ENCODE measurements at regions not wholly inside any gene's neighbourhood (a gene's known extent, or its start where the extent isn't known, plus 50 kb on each side); places are given as distances from the start of the nearest gene placed in this dataset.

DNA sequence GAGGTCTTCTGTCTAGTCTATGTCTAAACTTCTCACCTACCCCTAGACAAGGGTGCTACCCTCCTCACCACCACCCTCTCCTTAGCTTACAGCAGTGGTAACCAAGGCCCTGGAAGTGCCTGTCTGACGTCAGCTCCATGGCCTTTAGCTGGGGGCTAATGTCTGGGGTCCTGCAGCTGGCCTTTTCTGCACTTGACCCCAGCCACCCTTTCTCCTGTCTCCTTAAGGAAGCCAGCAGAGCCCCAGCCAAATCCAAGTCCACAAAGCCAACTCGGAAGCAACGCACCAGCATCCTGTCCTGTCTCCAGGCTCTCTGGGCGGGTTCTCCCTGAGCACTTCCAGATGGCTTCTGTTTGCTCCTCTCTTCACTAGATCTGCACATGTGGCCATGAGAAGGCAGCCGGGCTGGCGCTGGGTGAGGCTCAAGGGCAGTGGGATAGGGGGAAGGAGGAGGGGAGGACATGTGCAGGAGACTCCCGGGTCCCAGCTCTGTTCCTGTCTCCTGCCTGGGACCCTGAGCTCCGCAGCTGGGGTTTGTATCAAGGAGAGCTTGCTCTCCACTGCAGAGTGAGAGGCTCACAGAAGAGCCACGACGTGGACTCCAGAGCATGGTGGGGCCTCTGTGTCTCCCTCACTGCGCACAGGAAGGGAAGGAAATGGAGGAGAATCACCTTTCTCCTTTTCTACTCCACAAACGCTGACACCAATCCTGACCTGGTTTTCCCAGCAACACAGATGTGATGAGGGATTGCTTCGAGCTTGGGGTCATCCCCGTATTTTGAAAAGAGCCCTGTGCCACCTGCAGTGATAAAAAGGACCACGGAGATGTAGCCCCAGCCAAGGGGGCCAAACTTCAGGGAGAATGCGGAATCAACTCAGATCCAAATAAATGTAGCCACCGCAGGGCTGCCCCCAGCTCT, 204.2 kb downstream of the USP12 start:
- no peak for DNase-seq (ENCODE audit: low spot score)
- Mint-ChIP-seq H3K27me3 (ENCODE audit: insufficient read depth) (peaks cover 4% of the 10 kb centered on the region), H3K27ac (no peak overlapping the region), H3K9me3 (no peaks in the 10 kb centered on the region), H3K36me3 (ENCODE audit: low read depth) (no peaks in the 10 kb centered on the region), H3K4me3 (no peak overlapping the region), H3K4me1 (ENCODE audit: low read depth) (peaks cover 3% of the 10 kb centered on the region)
- intact Hi-C loops (cut with micrococcal nuclease), result no loop called here

DNA sequence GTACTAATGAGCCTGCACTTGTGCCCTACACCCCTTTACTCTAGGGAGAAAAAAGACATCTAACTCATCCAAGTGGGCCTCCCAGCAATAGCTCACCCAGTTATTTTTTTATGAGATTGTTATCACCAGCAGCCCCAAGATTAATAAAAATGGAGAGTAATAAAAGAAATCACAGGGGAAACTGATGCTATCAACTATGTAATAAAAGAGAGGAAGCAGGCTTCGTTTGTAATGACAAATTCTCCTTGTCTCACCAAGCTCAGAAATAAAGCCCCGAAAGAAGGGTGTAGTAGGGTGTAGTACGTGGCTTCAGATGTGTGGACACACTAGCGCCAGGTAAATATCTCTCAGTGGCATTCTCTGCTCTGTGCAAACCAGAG, 204.9 kb downstream of the USP12 start:
- Mint-ChIP-seq H3K9me3 (no peaks in the 10 kb centered on the region), H3K4me1 (ENCODE audit: low read depth) (no peaks in the 10 kb centered on the region), H3K27me3 (ENCODE audit: insufficient read depth) (peaks cover 4% of the 10 kb centered on the region), H3K4me3 (no peak overlapping the region), H3K36me3 (ENCODE audit: low read depth) (no peaks in the 10 kb centered on the region), H3K27ac (no peak overlapping the region)
- no peak for DNase-seq (ENCODE audit: low spot score)
- intact Hi-C loops (cut with micrococcal nuclease), result no loop called here

DNA sequence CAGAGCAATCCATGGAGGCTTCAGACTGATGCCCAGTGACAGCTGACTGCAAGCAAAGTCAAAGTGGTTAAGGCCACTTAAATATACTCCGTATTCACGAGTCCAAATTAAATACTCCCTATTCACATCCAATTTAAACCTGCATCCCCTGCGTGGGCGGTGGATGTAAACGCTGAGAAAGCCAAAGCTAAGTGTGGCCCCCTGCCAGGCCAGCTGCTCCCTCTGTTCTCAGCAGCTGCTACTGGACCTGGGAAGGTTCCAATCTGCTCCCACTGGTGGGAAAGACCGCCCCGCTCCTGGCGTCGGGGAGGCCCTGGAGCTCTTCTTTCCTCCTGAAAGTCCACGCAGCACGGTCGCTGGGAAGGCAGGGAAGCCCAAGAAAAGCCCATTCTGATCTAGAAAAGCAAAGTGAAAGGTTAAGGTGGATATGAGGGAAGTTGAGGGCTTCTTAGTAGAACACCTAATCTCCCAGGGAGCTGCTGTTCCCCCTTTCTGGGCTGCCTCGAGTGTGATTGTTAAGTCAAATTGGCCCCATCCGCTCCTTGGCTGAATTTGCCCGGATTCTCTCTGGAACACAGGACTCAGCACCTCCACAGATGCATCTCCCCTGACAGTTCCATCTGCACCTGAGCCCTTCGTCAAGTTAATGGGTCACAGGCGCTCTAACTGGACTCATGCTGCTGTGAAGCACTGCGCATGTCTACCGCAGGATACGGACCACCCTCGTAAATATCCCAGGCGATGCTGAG, 205.5 kb downstream of the USP12 start:
- DNase-seq (ENCODE audit: low spot score), result no peak
- Mint-ChIP-seq H3K36me3 (ENCODE audit: low read depth) (no peaks in the 10 kb centered on the region), H3K9me3 (no peaks in the 10 kb centered on the region), H3K4me3 (no peak overlapping the region), H3K4me1 (ENCODE audit: low read depth) (no peaks in the 10 kb centered on the region), H3K27me3 (ENCODE audit: insufficient read depth) (peaks cover 4% of the 10 kb centered on the region), H3K27ac (no peak overlapping the region)
- intact Hi-C loops (cut with micrococcal nuclease), result no loop called here

DNA sequence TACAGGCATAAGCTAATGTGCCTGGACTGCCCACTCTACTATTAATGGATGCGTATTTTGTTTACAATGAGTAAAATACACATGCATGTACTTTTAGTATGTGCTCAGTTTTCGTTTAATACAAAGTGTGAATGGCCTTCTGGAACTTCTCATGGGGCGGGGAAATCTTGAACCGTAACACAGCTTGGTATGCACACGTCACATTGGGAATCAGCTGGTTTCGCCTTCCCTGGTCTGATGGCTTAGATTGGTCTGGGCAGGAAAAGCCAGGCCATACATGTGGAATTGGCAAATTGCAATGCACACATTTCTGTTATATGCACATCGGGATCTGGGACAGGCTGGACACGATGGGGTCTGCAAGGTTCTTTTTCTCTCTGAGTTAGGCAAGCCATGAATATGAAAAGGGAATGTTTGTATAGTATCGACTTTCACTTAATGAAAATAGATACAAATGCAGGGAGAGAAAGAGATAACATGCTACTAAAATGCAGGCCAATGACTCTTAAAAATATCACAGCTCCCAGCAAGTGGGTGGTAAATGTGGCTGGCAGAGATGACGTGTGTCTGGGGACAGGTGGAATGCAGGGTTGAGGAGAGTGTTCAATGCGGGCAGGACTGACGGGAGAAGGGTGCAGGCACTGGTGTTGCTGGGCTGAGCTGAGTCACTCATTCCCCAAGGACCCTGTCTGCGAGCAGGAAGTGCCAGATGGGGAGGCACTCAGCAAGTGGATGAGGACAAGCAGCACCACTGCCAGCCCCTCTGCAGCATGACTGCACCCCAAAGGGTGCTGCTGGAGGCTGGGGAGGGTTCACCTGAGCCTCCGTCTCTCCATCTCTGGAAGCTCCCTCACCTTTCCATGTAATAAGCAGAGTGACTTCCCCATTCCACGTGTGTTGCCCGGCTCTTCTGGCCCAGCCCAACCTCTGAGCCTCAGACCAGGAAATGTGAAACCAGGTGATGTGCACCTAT, 204.0 kb upstream of the GPR12 start:
- Mint-ChIP-seq H3K9me3 (no peaks in the 10 kb centered on the region), H3K27me3 (ENCODE audit: insufficient read depth) (peaks cover 4% of the 10 kb centered on the region), H3K36me3 (ENCODE audit: low read depth) (no peaks in the 10 kb centered on the region), H3K27ac (no peak overlapping the region), H3K4me3 (no peak overlapping the region), H3K4me1 (ENCODE audit: low read depth) (no peaks in the 10 kb centered on the region)
- intact Hi-C loops (cut with micrococcal nuclease), result no loop called here
- DNase-seq (ENCODE audit: low spot score), result no peak

- intact Hi-C loops (cut with micrococcal nuclease), result no loop called here
- Mint-ChIP-seq H3K4me1 (ENCODE audit: low read depth) (no peaks in the 10 kb centered on the region), H3K36me3 (ENCODE audit: low read depth) (no peaks in the 10 kb centered on the region), H3K27ac (no peak overlapping the region), H3K27me3 (ENCODE audit: insufficient read depth) (peaks cover 4% of the 10 kb centered on the region), H3K9me3 (no peaks in the 10 kb centered on the region), H3K4me3 (no peak overlapping the region)
- DNase-seq (ENCODE audit: low spot score), result no peak
These were observed 202.1 kb upstream of the GPR12 start for GRCh38 chr13:26962671-26963070.

DNA sequence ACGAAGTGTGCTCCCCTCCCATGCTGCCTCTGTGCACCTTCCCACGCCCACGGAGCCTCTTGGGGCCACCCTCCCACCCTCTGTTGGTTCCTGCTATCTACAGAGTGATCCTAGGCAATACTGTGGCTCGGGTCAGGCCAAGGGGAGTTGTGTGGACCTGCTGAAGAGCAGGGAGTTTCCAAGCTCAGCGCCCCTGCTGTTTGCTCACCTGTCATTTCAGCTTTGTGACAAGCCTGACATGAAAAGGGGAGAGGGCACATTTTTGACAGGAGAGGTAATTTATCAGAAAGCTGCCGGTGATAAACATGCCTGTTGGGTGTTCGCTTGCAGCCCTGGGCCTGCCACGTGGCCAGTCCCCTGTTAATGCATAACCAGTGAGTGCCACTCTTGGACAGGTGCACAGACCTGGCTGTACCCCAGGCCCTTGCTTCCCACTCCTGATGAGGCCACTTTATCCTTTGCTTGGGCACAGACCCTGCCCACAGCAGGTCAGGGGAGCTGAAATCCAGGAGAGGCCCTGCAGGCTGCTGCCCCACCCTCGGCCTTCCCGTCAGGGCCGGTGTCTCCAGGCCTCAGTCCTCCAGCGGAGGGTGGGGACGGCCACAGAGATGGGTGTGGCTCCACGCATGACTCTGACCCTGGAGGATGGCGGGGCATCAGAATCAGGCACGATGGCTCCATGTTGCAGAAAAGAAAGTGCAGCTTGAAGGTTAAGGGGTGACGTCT, 201.5 kb upstream of the GPR12 start:
- H3K27ac Mint-ChIP-seq, result no peak overlapping the region
- intact Hi-C loops (cut with micrococcal nuclease), result no loop called here
- peaks cover 7% of the 10 kb centered on the region for H3K27me3 Mint-ChIP-seq (ENCODE audit: insufficient read depth)
- no peak for DNase-seq (ENCODE audit: low spot score)
- no peaks in the 10 kb centered on the region for H3K4me1 Mint-ChIP-seq (ENCODE audit: low read depth)
- no peak overlapping the region for H3K4me3 Mint-ChIP-seq
- H3K9me3 Mint-ChIP-seq, result no peaks in the 10 kb centered on the region
- H3K36me3 Mint-ChIP-seq (ENCODE audit: low read depth), result no peaks in the 10 kb centered on the region

- intact Hi-C loops (cut with micrococcal nuclease), result no loop called here
- no peaks in the 10 kb centered on the region for H3K4me1 Mint-ChIP-seq (ENCODE audit: low read depth)
- H3K27me3 Mint-ChIP-seq (ENCODE audit: insufficient read depth), result peaks cover 4% of the 10 kb centered on the region
- no peaks in the 10 kb centered on the region for H3K9me3 Mint-ChIP-seq
- no peak overlapping the region for H3K4me3 Mint-ChIP-seq
- no peak for DNase-seq (ENCODE audit: low spot score)
- no peak overlapping the region for H3K27ac Mint-ChIP-seq
- H3K36me3 Mint-ChIP-seq (ENCODE audit: low read depth), result no peaks in the 10 kb centered on the region
These were observed 196.6 kb upstream of the GPR12 start for GRCh38 chr13:26957182-26957581.

DNA sequence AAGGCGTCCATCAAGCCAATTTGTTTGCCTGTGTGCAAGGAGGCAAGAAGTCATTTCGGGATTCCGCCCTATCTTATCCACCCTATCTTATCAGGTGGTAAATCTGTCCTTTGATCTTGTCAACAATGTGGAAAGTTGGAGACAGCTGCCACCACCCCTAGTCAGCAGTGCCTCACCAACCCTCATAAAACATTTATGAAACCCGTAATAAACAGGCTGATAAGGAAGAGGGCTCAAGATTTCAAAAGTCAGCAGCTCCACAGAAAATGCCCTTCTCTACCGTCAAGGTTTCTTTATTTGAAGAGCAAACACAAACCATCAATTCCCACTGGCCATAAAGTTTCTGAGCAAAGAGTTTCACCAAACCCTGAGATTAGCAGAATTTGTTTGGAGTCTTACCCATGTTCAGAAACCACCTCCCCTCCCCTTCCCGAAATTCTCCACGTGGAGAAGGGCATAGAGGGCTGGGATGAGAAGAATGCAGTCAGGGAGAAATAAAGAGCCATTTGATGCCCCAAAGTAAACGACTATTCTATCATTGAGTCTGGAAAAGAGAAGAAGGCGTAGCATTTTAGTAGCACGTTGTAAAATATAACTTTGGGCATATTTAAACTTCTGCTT, 196.0 kb upstream of the GPR12 start:
- Mint-ChIP-seq H3K9me3 (no peaks in the 10 kb centered on the region), H3K4me3 (no peak overlapping the region), H3K27me3 (ENCODE audit: insufficient read depth) (peaks cover 4% of the 10 kb centered on the region), H3K36me3 (ENCODE audit: low read depth) (no peaks in the 10 kb centered on the region), H3K4me1 (ENCODE audit: low read depth) (no peaks in the 10 kb centered on the region), H3K27ac (no peak overlapping the region)
- no peak for DNase-seq (ENCODE audit: low spot score)
- intact Hi-C loops (cut with micrococcal nuclease), result no loop called here

GRCh38 chr13:26954976-26955375, 194.4 kb upstream of the GPR12 start:
- no peak for DNase-seq (ENCODE audit: low spot score)
- Mint-ChIP-seq H3K27ac (no peak overlapping the region), H3K27me3 (ENCODE audit: insufficient read depth) (peaks cover 4% of the 10 kb centered on the region), H3K4me1 (ENCODE audit: low read depth) (no peaks in the 10 kb centered on the region), H3K4me3 (no peak overlapping the region), H3K36me3 (ENCODE audit: low read depth) (no peaks in the 10 kb centered on the region), H3K9me3 (no peaks in the 10 kb centered on the region)
- intact Hi-C loops (cut with micrococcal nuclease), result no loop called here

DNA sequence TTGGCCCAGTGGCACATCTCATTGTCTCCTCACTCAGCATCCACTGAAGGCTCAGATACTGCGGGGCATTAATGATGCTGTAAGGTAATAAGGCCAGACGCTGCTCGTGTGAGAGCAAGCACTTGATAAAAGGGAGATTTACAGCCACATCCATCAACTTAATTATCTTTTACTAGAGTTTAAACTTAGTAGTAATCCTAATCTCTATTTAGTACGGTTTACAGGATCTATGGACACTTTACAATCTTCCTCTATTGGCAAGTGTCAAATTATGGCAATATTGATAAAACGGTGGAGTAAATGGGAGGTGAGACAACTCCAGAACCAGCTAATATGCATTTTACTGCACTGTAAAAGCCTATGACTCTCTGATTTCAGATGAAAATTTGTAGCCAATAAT, 192.7 kb upstream of the GPR12 start:
- no peak for DNase-seq (ENCODE audit: low spot score)
- H3K9me3 Mint-ChIP-seq, result no peaks in the 10 kb centered on the region
- H3K4me3 Mint-ChIP-seq, result no peak overlapping the region
- H3K27me3 Mint-ChIP-seq (ENCODE audit: insufficient read depth), result peaks cover 4% of the 10 kb centered on the region
- intact Hi-C loops (cut with micrococcal nuclease), result no loop called here
- H3K27ac Mint-ChIP-seq, result no peak overlapping the region
- H3K4me1 Mint-ChIP-seq (ENCODE audit: low read depth), result no peaks in the 10 kb centered on the region
- no peaks in the 10 kb centered on the region for H3K36me3 Mint-ChIP-seq (ENCODE audit: low read depth)

- peaks cover 4% of the 10 kb centered on the region for H3K27me3 Mint-ChIP-seq (ENCODE audit: insufficient read depth)
- no peak overlapping the region for H3K4me3 Mint-ChIP-seq
- H3K9me3 Mint-ChIP-seq, result no peaks in the 10 kb centered on the region
- H3K27ac Mint-ChIP-seq, result no peak overlapping the region
- DNase-seq (ENCODE audit: low spot score), result no peak
- no peaks in the 10 kb centered on the region for H3K36me3 Mint-ChIP-seq (ENCODE audit: low read depth)
- H3K4me1 Mint-ChIP-seq (ENCODE audit: low read depth), result no peaks in the 10 kb centered on the region
- intact Hi-C loops (cut with micrococcal nuclease), result no loop called here
These were observed 192.1 kb upstream of the GPR12 start for GRCh38 chr13:26952551-26953143.
